ENCODE measurements at regions not wholly inside any gene's neighbourhood (a gene's known extent, or its start where the extent isn't known, plus 50 kb on each side); places are given as distances from the start of the nearest gene placed in this dataset.

DNA sequence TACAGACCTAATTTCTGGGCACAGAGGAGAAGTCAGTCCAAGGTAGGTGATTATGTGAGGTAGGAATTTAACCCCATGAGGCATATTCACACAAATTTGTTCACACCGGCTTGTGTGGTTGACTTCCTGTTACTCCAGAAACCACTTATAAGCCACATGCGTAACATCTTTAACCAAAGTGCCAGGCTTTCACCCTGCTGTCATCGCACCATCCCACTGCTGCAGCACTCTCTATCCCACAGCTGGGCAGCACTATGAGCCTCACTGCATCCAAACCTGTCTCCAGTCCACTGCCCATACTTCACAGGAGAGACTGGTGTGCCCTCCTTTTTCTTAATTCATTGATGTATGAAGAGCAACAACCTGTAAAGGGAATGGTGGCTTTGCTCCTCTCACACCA is 128.2 kb upstream of the ARGLU1 start:
- no peak for TF ChIP-seq ZNF274 (IDR thresholded peaks at IDR 0.05; ENCODE audit: low read depth, low read length)
- no peak overlapping the region for H3K4me3 ChIP-seq (ENCODE audit: low read length)

DNA sequence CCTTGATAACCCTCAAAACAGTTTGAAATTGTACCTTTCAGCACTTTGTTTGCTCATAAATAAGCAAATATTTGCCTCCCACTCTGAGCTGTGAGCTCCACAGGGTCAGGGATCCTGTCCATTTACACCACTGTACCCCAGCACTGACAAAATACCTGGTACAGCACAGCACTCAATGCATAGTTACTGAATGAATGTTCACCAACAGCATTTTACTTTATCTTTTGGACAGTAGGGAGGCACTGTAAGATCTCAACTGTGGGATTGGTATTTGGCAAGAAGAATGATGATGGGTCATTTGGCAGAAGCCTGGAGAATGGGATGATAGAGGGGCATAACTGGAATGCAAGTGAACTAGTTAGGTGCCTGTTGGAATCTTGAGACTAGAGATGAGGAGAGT is 127.2 kb upstream of the ARGLU1 start:
- no peak overlapping the region for H3K4me3 ChIP-seq (ENCODE audit: low read length)
- no peak for TF ChIP-seq ZNF274 (IDR thresholded peaks at IDR 0.05; ENCODE audit: low read depth, low read length)

GRCh38 chr13:106691861-106692260 is 123.9 kb upstream of the ARGLU1 start:
- H3K4me3 ChIP-seq (ENCODE audit: low read length): no peak overlapping the region
- TF ChIP-seq ZNF274 (IDR thresholded peaks at IDR 0.05; ENCODE audit: low read depth, low read length): no peak

- TF ChIP-seq ZNF274 (IDR thresholded peaks at IDR 0.05; ENCODE audit: low read depth, low read length): no peak
- H3K4me3 ChIP-seq (ENCODE audit: low read length): no peak overlapping the region
These were observed 123.4 kb upstream of the ARGLU1 start for GRCh38 chr13:106691341-106691740.

DNA sequence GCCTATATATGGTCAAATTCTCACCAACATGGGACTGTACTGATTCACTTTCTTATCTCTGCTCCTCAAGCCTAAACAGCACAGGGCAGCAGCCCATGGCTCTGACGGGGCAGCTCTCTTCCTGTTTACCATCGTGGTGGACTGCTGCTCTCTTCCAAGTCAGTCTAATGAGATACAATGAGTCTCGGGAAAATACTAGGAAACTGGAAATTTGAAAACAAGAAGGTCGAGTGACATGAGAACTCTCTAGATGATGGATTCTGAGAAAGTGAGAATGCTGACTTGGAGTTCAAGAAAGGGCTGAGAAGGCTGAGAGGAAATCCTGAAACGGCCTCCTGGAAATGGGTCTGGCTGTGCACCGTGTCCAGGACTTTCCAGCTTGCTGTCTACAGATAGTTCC is 122.8 kb upstream of the ARGLU1 start:
- no peak for TF ChIP-seq ZNF274 (IDR thresholded peaks at IDR 0.05; ENCODE audit: low read depth, low read length)
- no peak overlapping the region for H3K4me3 ChIP-seq (ENCODE audit: low read length)

DNA sequence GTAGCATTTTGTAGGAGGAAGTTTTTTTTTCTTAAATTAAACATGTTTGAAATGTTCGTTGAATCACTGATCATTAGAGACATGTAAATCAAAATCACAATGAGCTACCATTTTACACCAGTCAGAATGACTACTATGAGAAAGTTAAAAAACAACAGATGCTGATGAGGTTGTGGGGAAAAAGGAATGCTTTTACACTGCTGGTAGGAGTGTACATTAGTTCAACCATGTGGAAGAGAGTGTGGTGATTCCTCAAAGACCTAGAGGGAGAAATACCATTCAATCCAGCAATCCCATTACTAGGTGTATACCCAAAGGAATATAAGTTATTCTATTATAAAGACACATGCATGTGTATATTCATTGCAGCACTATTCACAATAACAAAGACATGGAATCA is 122.0 kb upstream of the ARGLU1 start:
- TF ChIP-seq ZNF274 (IDR thresholded peaks at IDR 0.05; ENCODE audit: low read depth, low read length): no peak

GRCh38 chr13:106688940-106689339 is 121.0 kb upstream of the ARGLU1 start:
- no peak for TF ChIP-seq ZNF274 (IDR thresholded peaks at IDR 0.05; ENCODE audit: low read depth, low read length)
- H3K4me3 ChIP-seq (ENCODE audit: low read length): no peak overlapping the region

More for the DNA sequence above, 122.0 kb upstream of the ARGLU1 start:
- H3K4me3 ChIP-seq (ENCODE audit: low read length): no peak overlapping the region

DNA sequence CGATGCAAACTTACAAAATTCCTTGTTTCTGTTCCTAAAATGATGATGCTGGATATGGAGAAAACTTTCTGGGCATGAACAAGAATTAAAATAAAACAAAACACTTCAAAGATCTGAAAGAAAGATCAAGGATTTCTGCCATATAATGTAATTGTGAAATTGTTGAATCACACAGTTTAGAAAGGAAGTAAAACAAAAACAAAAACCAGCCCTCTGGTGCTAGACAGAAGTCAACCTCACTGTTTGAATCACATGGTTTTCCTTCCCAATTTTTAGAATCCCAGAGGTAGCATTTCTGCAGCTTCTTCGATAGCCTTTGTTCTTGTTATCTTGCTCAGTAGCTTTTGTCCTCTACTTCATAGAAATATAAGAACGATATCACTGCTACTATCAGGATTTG is 118.2 kb upstream of the ARGLU1 start:
- TF ChIP-seq ZNF274 (IDR thresholded peaks at IDR 0.05; ENCODE audit: low read depth, low read length): no peak
- no peak overlapping the region for H3K4me3 ChIP-seq (ENCODE audit: low read length)

DNA sequence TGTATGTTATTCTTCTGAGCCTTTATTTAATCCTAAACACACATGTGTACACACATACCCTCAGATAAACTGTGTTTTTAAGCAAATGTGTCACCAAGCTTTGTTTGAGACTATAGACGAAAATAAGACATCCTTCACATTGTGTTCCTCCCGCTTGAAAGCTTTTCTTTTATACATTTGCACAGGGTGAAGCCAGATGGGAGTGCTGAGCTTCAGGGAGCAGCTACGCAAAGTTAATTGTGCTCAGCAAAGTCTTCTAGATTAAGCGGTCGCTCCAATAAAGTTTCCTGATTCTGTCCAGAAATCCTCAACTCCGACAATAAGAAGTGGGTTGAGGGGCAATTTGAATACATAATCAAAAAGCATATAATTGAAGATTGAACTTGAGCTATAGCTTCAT is 117.2 kb upstream of the ARGLU1 start:
- TF ChIP-seq ZNF274 (IDR thresholded peaks at IDR 0.05; ENCODE audit: low read depth, low read length): no peak
- H3K4me3 ChIP-seq (ENCODE audit: low read length): no peak overlapping the region

DNA sequence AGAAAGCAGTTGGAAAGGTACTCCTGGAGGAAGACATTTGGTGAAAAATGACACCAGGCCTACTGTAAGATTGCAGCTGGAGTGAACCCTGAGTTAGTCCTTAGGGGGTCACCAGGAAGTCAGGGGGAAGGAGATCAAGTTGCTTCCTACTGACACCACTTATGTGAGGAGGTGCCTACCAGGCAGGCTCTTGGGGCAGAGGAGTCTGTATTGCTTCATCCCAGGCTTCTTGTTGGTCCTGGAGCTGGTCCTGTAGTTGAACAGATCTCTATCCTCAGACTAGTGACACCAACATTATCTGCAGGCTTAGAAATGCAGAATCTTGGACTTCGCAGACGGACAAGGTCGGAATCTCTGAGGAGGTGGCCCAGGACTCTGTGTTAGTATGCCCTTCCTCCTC is 116.0 kb upstream of the ARGLU1 start:
- H3K4me3 ChIP-seq (ENCODE audit: low read length): no peak overlapping the region
- TF ChIP-seq ZNF274 (IDR thresholded peaks at IDR 0.05; ENCODE audit: low read depth, low read length): no peak

DNA sequence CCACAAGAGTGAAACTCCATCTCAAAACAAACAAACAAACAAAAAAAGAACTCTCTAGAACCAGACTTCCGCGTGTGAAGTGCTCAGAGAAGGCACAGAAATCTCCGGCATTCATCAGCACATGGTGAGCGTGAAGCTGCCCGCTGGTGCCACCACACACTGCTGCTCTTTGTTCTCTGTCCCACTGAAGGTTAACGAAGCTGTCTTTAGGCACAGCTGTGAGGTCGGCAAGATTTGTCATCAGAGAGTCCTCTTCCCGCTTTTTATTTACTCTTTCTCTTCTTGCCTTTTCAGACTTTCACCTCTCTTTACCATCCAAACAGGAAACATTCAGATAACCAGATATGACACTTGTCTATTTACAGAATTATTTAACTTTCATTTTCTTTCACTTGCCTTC is 115.2 kb upstream of the ARGLU1 start:
- no peak overlapping the region for H3K4me3 ChIP-seq (ENCODE audit: low read length)

DNA sequence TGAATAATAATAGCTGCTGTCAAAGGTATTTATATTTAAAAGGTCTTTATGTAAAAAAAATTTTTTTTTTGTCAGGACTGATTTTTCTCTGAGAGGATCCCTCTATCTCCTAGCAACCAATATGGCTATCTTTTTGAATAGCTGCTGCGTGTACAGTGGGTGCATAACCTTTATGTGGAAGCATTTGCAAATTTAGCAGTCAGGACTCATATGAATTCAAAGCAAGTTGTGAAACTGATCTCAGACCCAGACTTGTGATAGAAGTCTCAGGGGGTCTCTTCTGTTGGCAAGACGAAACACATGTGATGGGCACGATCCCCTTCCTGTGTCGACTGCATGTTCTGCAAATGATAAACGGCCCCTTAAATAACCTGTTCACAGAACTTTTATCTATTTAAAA is 114.1 kb upstream of the ARGLU1 start:
- no peak overlapping the region for H3K4me3 ChIP-seq (ENCODE audit: low read length)
- TF ChIP-seq ZNF274 (IDR thresholded peaks at IDR 0.05; ENCODE audit: low read depth, low read length): no peak

More for the DNA sequence above, 115.2 kb upstream of the ARGLU1 start:
- TF ChIP-seq ZNF274 (IDR thresholded peaks at IDR 0.05; ENCODE audit: low read depth, low read length): no peak

- TF ChIP-seq ZNF274 (IDR thresholded peaks at IDR 0.05; ENCODE audit: low read depth, low read length): no peak
- no peak overlapping the region for H3K4me3 ChIP-seq (ENCODE audit: low read length)
These were observed 113.6 kb upstream of the ARGLU1 start for GRCh38 chr13:106681536-106681935.

DNA sequence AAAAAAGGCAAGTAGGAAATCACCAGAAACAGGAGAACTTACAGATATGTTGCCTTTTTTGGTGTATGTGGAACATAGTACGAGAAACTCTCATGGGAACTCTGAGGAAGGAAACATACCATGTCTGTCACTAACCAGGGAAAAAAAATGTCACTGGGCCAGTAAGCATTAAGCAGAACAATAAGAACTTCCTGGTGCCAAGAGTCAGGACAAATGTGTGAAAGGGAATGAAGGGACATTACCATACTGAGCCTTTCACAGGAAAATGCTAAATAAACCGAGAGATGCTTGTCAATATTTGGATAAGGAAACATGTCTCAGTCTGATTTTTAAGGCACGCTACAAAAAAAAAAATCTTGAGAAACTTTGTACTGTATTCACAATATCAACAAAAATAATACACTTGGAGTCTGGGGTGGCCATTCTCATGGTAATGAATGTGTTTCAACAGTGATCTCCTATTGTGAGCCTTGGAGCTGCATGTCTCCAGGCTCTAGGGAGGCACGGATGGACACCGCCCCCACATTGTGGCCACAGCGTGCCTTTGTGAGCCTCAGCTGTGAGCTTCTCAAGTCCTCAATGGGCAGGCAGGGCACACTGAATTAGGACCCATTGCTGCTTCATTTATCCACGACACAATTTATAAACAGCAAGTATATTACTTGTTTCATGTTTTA is 113.0 kb upstream of the ARGLU1 start:
- H3K4me3 ChIP-seq (ENCODE audit: low read length): no peak overlapping the region
- TF ChIP-seq ZNF274 (IDR thresholded peaks at IDR 0.05; ENCODE audit: low read depth, low read length): no peak

DNA sequence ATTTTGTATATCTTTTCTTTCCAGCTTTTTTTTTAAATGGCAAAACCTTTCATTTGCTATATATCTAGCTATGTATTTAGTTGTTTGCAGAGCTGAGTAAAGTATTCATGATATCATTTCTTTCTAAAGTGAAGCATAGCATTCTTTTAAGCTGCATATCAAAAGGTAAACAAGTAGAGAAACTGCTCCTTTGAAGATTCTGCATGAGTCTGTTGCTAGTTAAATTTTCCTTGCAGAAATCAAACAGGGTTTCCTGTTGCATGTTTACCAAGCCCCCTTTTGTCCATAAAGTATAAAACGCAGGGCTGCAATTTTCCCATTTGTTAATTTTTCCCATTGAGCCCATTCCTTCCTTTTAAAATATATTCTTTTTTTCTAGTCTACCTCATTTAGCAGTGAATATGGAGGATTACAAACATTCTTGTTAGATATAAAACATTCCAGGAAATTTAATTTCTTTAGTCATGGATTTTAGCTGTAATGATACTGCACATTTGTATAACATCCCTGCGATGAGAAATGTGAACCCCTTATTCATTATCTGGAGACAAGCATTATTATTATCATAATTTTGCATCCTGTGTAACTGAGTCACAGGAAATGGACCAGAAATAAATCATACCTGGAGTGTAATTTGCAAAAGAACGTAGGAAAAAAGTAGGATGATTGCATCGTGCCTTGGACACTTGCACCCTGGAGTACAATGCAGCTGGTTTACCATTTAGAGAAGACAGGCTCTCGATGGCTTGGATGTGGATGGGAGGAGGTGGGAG is 110.9 kb upstream of the ARGLU1 start:
- H3K4me3 ChIP-seq (ENCODE audit: low read length): no peak overlapping the region
- no peak for TF ChIP-seq ZNF274 (IDR thresholded peaks at IDR 0.05; ENCODE audit: low read depth, low read length)
